Hepatocyte (in vitro differentiated cells): ENCODE measurements at regions not wholly inside any gene's neighbourhood (a gene's known extent, or its start where the extent isn't known, plus 50 kb on each side); places are given as distances from the start of the nearest gene placed in this dataset.
"Not testable (repeated sequence)": the region's sequence is repeated elsewhere in the genome, so short reads cannot be mapped to it uniquely, and the experiment has no call there.

Experiments used
- DNase-seq: peaks from one replicate; pipeline ENCODE4 v3.0.0-alpha.2; 2016; ENCODE audit warnings: low spot score
- H2AFZ ChIP-seq: fragments of 200-600 bp; sonication (generic); 2 replicates; pipeline ENCODE4 v1.6.0; 2016; ENCODE audit warnings: antibody characterized with exemption, mild to moderate bottlenecking
- H3K27ac ChIP-seq: fragments of 200-600 bp; sonication (generic); 2 replicates; pipeline ENCODE4 v1.5.1; 2016; ENCODE audit warnings: mild to moderate bottlenecking
- H3K27me3 ChIP-seq: fragments of 200-600 bp; sonication (generic); 2 replicates; pipeline ENCODE4 v1.6.1; 2016
- H3K36me3 ChIP-seq: fragments of 200-600 bp; sonication (generic); replicated peaks from 2 replicates; pipeline ENCODE4 v1.5.1; 2016; ENCODE audit warnings: low read depth; ENCODE audit not compliant: insufficient read depth
- H3K4me1 ChIP-seq: fragments of 200-600 bp; sonication (generic); 2 replicates; pipeline ENCODE4 v1.5.1; 2016; ENCODE audit warnings: mild to moderate bottlenecking, moderate library complexity; ENCODE audit not compliant: insufficient read depth
- H3K4me2 ChIP-seq: fragments of 200-600 bp; sonication (generic); 2 replicates; pipeline ENCODE4 v1.6.0; 2016
- H3K4me3 ChIP-seq: fragments of 200-600 bp; sonication (generic); 2 replicates; pipeline ENCODE4 v1.5.1; 2016; ENCODE audit warnings: mild to moderate bottlenecking
- H3K79me2 ChIP-seq: fragments of 200-600 bp; sonication (generic); 2 replicates; pipeline ENCODE4 v1.6.0; 2017; ENCODE audit warnings: mild to moderate bottlenecking
- H3K9me2 ChIP-seq: fragments of 200-600 bp; sonication (generic); replicated peaks from 2 replicates; pipeline ENCODE4 v1.6.0; 2017; ENCODE audit warnings: mild to moderate bottlenecking; ENCODE audit not compliant: insufficient read depth
- H3K9me3 ChIP-seq: fragments of 200-600 bp; sonication (generic); 2 replicates; pipeline ENCODE4 v1.5.1; 2016; ENCODE audit warnings: low read depth, mild to moderate bottlenecking
- H4K20me1 ChIP-seq: fragments of 200-600 bp; sonication (generic); 2 replicates; pipeline ENCODE4 v1.6.0; 2016; ENCODE audit warnings: mild to moderate bottlenecking; ENCODE audit not compliant: insufficient read depth, poor library complexity, severe bottlenecking
- CTCF ChIP-seq: fragments of 200-600 bp; sonication (generic); IDR thresholded peaks from 2 replicates; pipeline ENCODE4 v1.5.1; 2016; ENCODE audit warnings: antibody characterized with exemption, mild to moderate bottlenecking; ENCODE audit not compliant: poor library complexity
- EZH2 ChIP-seq: fragments of 200-600 bp; sonication (generic); IDR thresholded peaks from 2 replicates; pipeline ENCODE4 v1.6.1; 2016; ENCODE audit warnings: antibody characterized with exemption, mild to moderate bottlenecking, borderline replicate concordance
- EZH2phosphoT487 ChIP-seq: fragments of 200-600 bp; sonication (generic); IDR thresholded peaks from one replicate; pipeline ENCODE4 v1.6.1; 2018; ENCODE audit warnings: antibody characterized with exemption, mild to moderate bottlenecking, low read depth, moderate library complexity; ENCODE audit not compliant: unreplicated experiment, severe bottlenecking
- WGBS: methylation state at CpG from one replicate; pipeline ENCODE4 v1.1.6; 2016; ENCODE audit warnings: low lambda C conversion rate; ENCODE audit errors: missing lambda C conversion rate; 5-methylcytosine and 5-hydroxymethylcytosine counted together

- H3K27me3 ChIP-seq, result no peaks in the 10 kb centered on the region
- no peaks in the 10 kb centered on the region for H3K4me1 ChIP-seq
- no peaks in the 10 kb centered on the region for H3K9me3 ChIP-seq
- H3K4me2 ChIP-seq, result no peak overlapping the region
- H3K36me3 ChIP-seq, result no peaks in the 10 kb centered on the region
- H3K27ac ChIP-seq, result no peak overlapping the region
- no peak overlapping the region for H3K4me3 ChIP-seq
- DNase-seq, result no peak
- WGBS, result 90% methylated on average over 6 of the region's 6 CpGs
- no peaks in the 10 kb centered on the region for H4K20me1 ChIP-seq
- no peaks in the 10 kb centered on the region for H3K9me2 ChIP-seq
- no peak for TF ChIP-seq EZH2
- H2AFZ ChIP-seq, result no peak overlapping the region
- no peaks in the 10 kb centered on the region for H3K79me2 ChIP-seq
Measured at GRCh38 chr3:166580561-166580960, 743.3 kb upstream of the BCHE start.

GRCh38 chr3:166575161-166575560 lies 737.9 kb upstream of the BCHE start:
- no peaks in the 10 kb centered on the region for H4K20me1 ChIP-seq
- H3K36me3 ChIP-seq, result no peaks in the 10 kb centered on the region
- H3K4me3 ChIP-seq, result no peak overlapping the region
- no peak for TF ChIP-seq CTCF
- TF ChIP-seq EZH2phosphoT487, result no peak
- TF ChIP-seq EZH2, result no peak
- no peak for DNase-seq
- no peaks in the 10 kb centered on the region for H3K4me1 ChIP-seq
- H3K79me2 ChIP-seq, result no peaks in the 10 kb centered on the region
- H3K27ac ChIP-seq, result no peak overlapping the region
- no peaks in the 10 kb centered on the region for H3K9me3 ChIP-seq
- H3K4me2 ChIP-seq, result no peak overlapping the region
- WGBS, result 84% methylated on average over 4 of the region's 4 CpGs
- no peak overlapping the region for H2AFZ ChIP-seq
- no peaks in the 10 kb centered on the region for H3K9me2 ChIP-seq
- no peaks in the 10 kb centered on the region for H3K27me3 ChIP-seq

- not testable (repeated sequence) for DNase-seq, H2AFZ ChIP-seq, H3K27ac ChIP-seq, H3K9me2 ChIP-seq, H3K9me3 ChIP-seq, H4K20me1 ChIP-seq, H3K4me2 ChIP-seq, H3K36me3 ChIP-seq, H3K79me2 ChIP-seq, H3K27me3 ChIP-seq, H3K4me3 ChIP-seq, H3K4me1 ChIP-seq
- 72% methylated on average over 4 of the region's 4 CpGs for WGBS
Measured at GRCh38 chr3:166571686-166572085, 734.5 kb upstream of the BCHE start.

- Histone ChIP-seq H3K4me2 (no peak overlapping the region), H3K27me3 (no peaks in the 10 kb centered on the region), H3K4me1 (no peaks in the 10 kb centered on the region), H2AFZ (no peak overlapping the region), H3K9me2 (no peaks in the 10 kb centered on the region), H4K20me1 (no peaks in the 10 kb centered on the region), H3K4me3 (no peak overlapping the region), H3K36me3 (no peaks in the 10 kb centered on the region), H3K79me2 (no peaks in the 10 kb centered on the region), H3K27ac (no peak overlapping the region), H3K9me3 (no peaks in the 10 kb centered on the region)
- DNase-seq, result no peak
- TF ChIP-seq CTCF, result no peak
- no peak for TF ChIP-seq EZH2phosphoT487
- TF ChIP-seq EZH2, result no peak
Measured at GRCh38 chr3:166570102-166570501, 732.9 kb upstream of the BCHE start.

GRCh38 chr3:166569589-166569988 lies 732.4 kb upstream of the BCHE start:
- H3K9me2 ChIP-seq, result no peaks in the 10 kb centered on the region
- no peaks in the 10 kb centered on the region for H3K27me3 ChIP-seq
- no peak overlapping the region for H2AFZ ChIP-seq
- H3K4me2 ChIP-seq, result no peak overlapping the region
- H3K79me2 ChIP-seq, result no peaks in the 10 kb centered on the region
- no peak overlapping the region for H3K27ac ChIP-seq
- no peak overlapping the region for H3K4me3 ChIP-seq
- H4K20me1 ChIP-seq, result no peaks in the 10 kb centered on the region
- H3K9me3 ChIP-seq, result no peaks in the 10 kb centered on the region
- no peak for DNase-seq
- H3K4me1 ChIP-seq, result no peaks in the 10 kb centered on the region
- H3K36me3 ChIP-seq, result no peaks in the 10 kb centered on the region
- no peak for TF ChIP-seq CTCF
